K562 (cell line): ENCODE measurements at regions not wholly inside any gene's neighbourhood (a gene's known extent, or its start where the extent isn't known, plus 50 kb on each side); places are given as distances from the start of the nearest gene placed in this dataset.

Experiments
- ATAC-seq: fragments of 200-7000 bp; cut with Tn5 transposase; 3 replicates; pipeline ENCODE4 v1.9.1; 2020; ENCODE audit warnings: moderate library complexity
- BruUV-seq: library from RNA; stranded (reverse); fragments of 400-500 nt; replicated peaks from 2 replicates; lab custom pipeline; 2021; lab: Mats Ljungman, UMichigan
- CTCF ChIA-PET: fragments of 300-600 bp; formaldehyde crosslinking; extraction: SDS; loops from one replicate; lab custom pipeline; 2021; ENCODE audit warnings: low intra/inter-chr PET ratio; lab: Yijun Ruan, JAX
- POLR2A ChIA-PET: fragments of 300-600, 350-650 bp; sonication (Branson Sonifier 250); formaldehyde crosslinking; extraction: SDS; loops from one replicate; lab custom pipeline; 2021; ENCODE audit warnings: antibody characterized with exemption, inconsistent platforms; lab: Yijun Ruan, JAX
- DNase-seq, 4 experiments: peaks; one replicate each; pipeline versions ENCODE4 v3.0.0 to v3.0.0-alpha.2; 2011 to 2018; ENCODE audit warnings: low spot score in 3 of 4, mixed read lengths in 3 of 4; ENCODE audit errors: extremely low read depth in 1 of 4
- FAIRE-seq: peaks from 2 replicates; lab custom pipeline; 2011; peaks lifted over from hg19 to GRCh38; lab: Jason Lieb, UNC
- H2AFZ ChIP-seq: 2 replicates; pipeline ENCODE4 v1.6.0; 2011; ENCODE audit warnings: low read depth, low read length, control low read depth, inconsistent platforms
- H3K27ac ChIP-seq: fragments of 200-600 bp; 3 replicates; pipeline ENCODE4 v1.8.0; 2011; ENCODE audit warnings: low read depth, mild to moderate bottlenecking, control low read depth, inconsistent platforms, low read length, moderate library complexity, mixed read lengths; ENCODE audit errors: extremely low read depth
- H3K27me3 ChIP-seq, 2 experiments: fragments of 300-600 bp in 1 of 2; 2 replicates in 1 of 2; 3 replicates in 1 of 2; pipeline versions ENCODE4 v1.6.0 to v1.8.0; 2011; ENCODE audit warnings: inconsistent platforms in 2 of 2, low read length in 2 of 2, mild to moderate bottlenecking in 1 of 2, mixed read lengths in 1 of 2, moderate library complexity in 1 of 2; ENCODE audit not compliant: control insufficient read depth in 2 of 2, insufficient read depth in 2 of 2
- H3K36me3 ChIP-seq: fragments of 300-600 bp; 3 replicates; pipeline ENCODE4 v1.8.0; 2011; ENCODE audit warnings: mild to moderate bottlenecking, low read length, inconsistent platforms; ENCODE audit not compliant: control insufficient read depth, insufficient read depth
- H3K4me1 ChIP-seq, 2 experiments: fragments of 200-600 bp in 1 of 2; replicated peaks in 1 of 2; 2 replicates in 1 of 2; 3 replicates in 1 of 2; pipeline versions ENCODE4 v1.5.1 to v1.8.0; 2011; ENCODE audit warnings: inconsistent platforms in 2 of 2, low read length in 2 of 2, mild to moderate bottlenecking in 1 of 2, mixed read lengths in 1 of 2, moderate library complexity in 1 of 2; ENCODE audit not compliant: control insufficient read depth in 2 of 2, insufficient read depth in 2 of 2
- H3K4me2 ChIP-seq: 2 replicates; pipeline ENCODE4 v1.6.1; 2011; ENCODE audit warnings: low read length, control low read depth, inconsistent platforms, mixed read lengths; ENCODE audit not compliant: insufficient read depth
- H3K4me3 ChIP-seq: fragments of 200-600 bp; sonication (generic), shearing (Covaris generic); 2 replicates; pipeline ENCODE4 v1.5.1; 2016; ENCODE audit warnings: control low read depth, inconsistent platforms
- H3K79me2 ChIP-seq: fragments of 200-600 bp; 3 replicates; pipeline ENCODE4 v1.8.0; 2011; ENCODE audit warnings: low read length, inconsistent platforms; ENCODE audit not compliant: control insufficient read depth, insufficient read depth
- H3K9ac ChIP-seq, 2 experiments: 2 replicates each; pipeline versions ENCODE4 v1.6.0 to v1.6.1; 2011; ENCODE audit warnings: low read depth in 2 of 2, low read length in 2 of 2, control low read depth in 1 of 2, inconsistent platforms in 1 of 2, mild to moderate bottlenecking in 1 of 2, mixed read lengths in 1 of 2; ENCODE audit not compliant: insufficient read depth in 1 of 2
- H3K9me1 ChIP-seq: one replicate; pipeline ENCODE4 v1.6.0; 2011; ENCODE audit warnings: inconsistent platforms, mild to moderate bottlenecking, low read length, moderate library complexity; ENCODE audit not compliant: control insufficient read depth, insufficient read depth
- H3K9me3 ChIP-seq: replicated peaks from 2 replicates; pipeline ENCODE4 v1.5.1; 2011; ENCODE audit warnings: low read depth, low read length, inconsistent platforms; ENCODE audit not compliant: control insufficient read depth, insufficient read depth
- H4K20me1 ChIP-seq: replicated peaks from 2 replicates; pipeline ENCODE4 v1.6.1; 2011; ENCODE audit warnings: low read length, inconsistent platforms, mixed read lengths; ENCODE audit not compliant: control insufficient read depth, insufficient read depth
- BRF2 ChIP-seq: IDR thresholded peaks from 3 replicates; pipeline ENCODE4 v1.6.1; 2011; ENCODE audit warnings: borderline replicate concordance, mild to moderate bottlenecking; ENCODE audit not compliant: insufficient read length, insufficient read depth
- DACH1 ChIP-seq: fragments of 450-650 bp; IDR thresholded peaks from 2 replicates; pipeline ENCODE4 v1.6.1; 2018; ENCODE audit not compliant: partially characterized antibody
- E4F1 ChIP-seq: fragments of 250-450 bp; sonication (Bioruptor Pico); IDR thresholded peaks from 2 replicates; pipeline ENCODE4 v1.5.0; 2021; ENCODE audit warnings: mild to moderate bottlenecking, borderline replicate concordance
- GABPA ChIP-seq: fragments of 200-800 bp; sonication (Bioruptor generic); conservative IDR thresholded peaks from 2 replicates; pipeline ENCODE4 v1.6.1; 2016; ENCODE audit warnings: low read depth, missing genetic modification characterization, missing compliant biosample characterization
- LCOR ChIP-seq: sonication (generic); formaldehyde crosslinking; IDR thresholded peaks from 2 replicates; pipeline ENCODE4 v1.8.0; 2022; ENCODE audit warnings: mild to moderate bottlenecking, missing genetic modification reagents
- NFRKB ChIP-seq: fragments of 450-650 bp; IDR thresholded peaks from 2 replicates; pipeline ENCODE4 v1.6.1; 2016; ENCODE audit warnings: low read depth
- NR2F6 ChIP-seq: fragments of 450-650 bp; formaldehyde crosslinking; IDR thresholded peaks from 2 replicates; pipeline ENCODE4 v1.4.0; 2020; ENCODE audit warnings: mild to moderate bottlenecking
- RBM34 ChIP-seq: fragments of 200-400 bp; formaldehyde crosslinking; IDR thresholded peaks from 2 replicates; pipeline ENCODE4 v1.6.1; 2018; ENCODE audit warnings: low read length, borderline replicate concordance; ENCODE audit not compliant: insufficient read depth
- SMARCC2 ChIP-seq: fragments of 450-650 bp; IDR thresholded peaks from 2 replicates; pipeline ENCODE4 v1.6.1; 2017; ENCODE audit warnings: antibody characterized with exemption, moderate library complexity, mild to moderate bottlenecking, low read depth
- SMARCE1 ChIP-seq: fragments of 450-650 bp; IDR thresholded peaks from 2 replicates; pipeline ENCODE4 v1.7.1; 2016; ENCODE audit warnings: mild to moderate bottlenecking
- STAG1 ChIP-seq: sonication (generic); formaldehyde crosslinking; IDR thresholded peaks from 2 replicates; pipeline ENCODE4 v1.5.0; 2020; ENCODE audit warnings: missing genetic modification reagents, borderline replicate concordance
- TAF7 ChIP-seq: fragments of 450-650 bp; IDR thresholded peaks from 2 replicates; pipeline ENCODE4 v1.6.1; 2016; ENCODE audit warnings: missing genetic modification characterization, missing compliant biosample characterization
- TBP ChIP-seq: optimal IDR thresholded peaks from 2 replicates; pipeline ENCODE3; 2011; ENCODE audit warnings: low read depth, low read length, improper control_type of control experiment
- ZNF217 ChIP-seq: sonication (generic); formaldehyde crosslinking; IDR thresholded peaks from 2 replicates; pipeline ENCODE4 v1.8.0; 2022; ENCODE audit warnings: mild to moderate bottlenecking, missing genetic modification reagents
- ZNF639 ChIP-seq, 2 experiments: fragments of 200-800 bp in 1 of 2; sonication (Bioruptor generic) in 1 of 2; sonication (generic) in 1 of 2; formaldehyde crosslinking in 1 of 2; IDR thresholded peaks in 1 of 2; conservative IDR thresholded peaks in 1 of 2; 2 replicates each; pipeline versions ENCODE4 v1.5.0 to v1.6.1; 2016 to 2020; ENCODE audit warnings: missing compliant biosample characterization in 1 of 2, missing genetic modification characterization in 1 of 2, missing genetic modification reagents in 1 of 2
- WGBS: fragments of 100-300 bp; shearing (Covaris generic); methylation state at CpG from one replicate; pipeline ENCODE4 v1.1.6; 2016; ENCODE audit warnings: low coverage, mixed read lengths; ENCODE audit not compliant: insufficient coverage; ENCODE audit errors: missing lambda C conversion rate; 5-methylcytosine and 5-hydroxymethylcytosine counted together
- in situ Hi-C: fragments of 300-500 bp; cut with MboI; formaldehyde crosslinking; loops from 4 replicates; pipeline ENCODE4 v1.15.0; 2018; ENCODE audit warnings: inconsistent platforms, mixed read lengths
- intact Hi-C: fragments of 100-400 bp; cut with micrococcal nuclease; formaldehyde crosslinking; loops from 2 replicates; pipeline ENCODE4 v1.14.2; 2022

GRCh38 chr4:156295676-156296195, 342.1 kb upstream of the CTSO start:
- intact Hi-C loops, result no loop called here
- no TSS peak for BruUV-seq
- Histone ChIP-seq H3K9me1 (no peaks in the 10 kb centered on the region), H3K4me2 (no peak overlapping the region), H3K9me3 (no peaks in the 10 kb centered on the region), H3K4me1 (no peaks in the 10 kb centered on the region), H3K9ac (no peak overlapping the region), H3K27me3 (no peaks in the 10 kb centered on the region), H3K36me3 (no peaks in the 10 kb centered on the region), H4K20me1 (no peaks in the 10 kb centered on the region), H2AFZ (no peak overlapping the region), H3K79me2 (no peaks in the 10 kb centered on the region), H3K4me3 (no peak overlapping the region), H3K27ac (no peak overlapping the region)
- ChIA-PET POLR2A (no interaction called here), CTCF (no interaction called here)
- DNase-seq (no peak), FAIRE-seq (no peak), ATAC-seq (no peak)
- in situ Hi-C loops, result no loop called here
- TF ChIP-seq LCOR (CRISPR knock-in tag) (no peak), BRF2 (no peak), ZNF639 (CRISPR knock-in tag; conservative IDR thresholded peaks at IDR 0.05 in 1 of 2, IDR thresholded peaks at IDR 0.05 in 1 of 2) (no peak), DACH1 (no peak), GABPA (tag) (no peak), TAF7 (tag) (no peak), NR2F6 (CRISPR knock-in tag) (no peak), TBP (no peak), ZNF217 (no peak), NFRKB (no peak), E4F1 (no peak), SMARCC2 (no peak), SMARCE1 (no peak), RBM34 (no peak), STAG1 (no peak)
- 0% methylated on average over 1 of the region's 1 CpG for WGBS
